HG02884 (cell line): ENCODE measurements at regions not wholly inside any gene's neighbourhood (a gene's known extent, or its start where the extent isn't known, plus 50 kb on each side); places are given as distances from the start of the nearest gene placed in this dataset.

Source experiments
- ATAC-seq: cut with Tn5 transposase; IDR thresholded peaks from one replicate; pipeline ENCODE4 v1.9.1; 2021; ENCODE audit warnings: mild to moderate bottlenecking, moderate library complexity; ENCODE audit not compliant: unreplicated experiment

DNA sequence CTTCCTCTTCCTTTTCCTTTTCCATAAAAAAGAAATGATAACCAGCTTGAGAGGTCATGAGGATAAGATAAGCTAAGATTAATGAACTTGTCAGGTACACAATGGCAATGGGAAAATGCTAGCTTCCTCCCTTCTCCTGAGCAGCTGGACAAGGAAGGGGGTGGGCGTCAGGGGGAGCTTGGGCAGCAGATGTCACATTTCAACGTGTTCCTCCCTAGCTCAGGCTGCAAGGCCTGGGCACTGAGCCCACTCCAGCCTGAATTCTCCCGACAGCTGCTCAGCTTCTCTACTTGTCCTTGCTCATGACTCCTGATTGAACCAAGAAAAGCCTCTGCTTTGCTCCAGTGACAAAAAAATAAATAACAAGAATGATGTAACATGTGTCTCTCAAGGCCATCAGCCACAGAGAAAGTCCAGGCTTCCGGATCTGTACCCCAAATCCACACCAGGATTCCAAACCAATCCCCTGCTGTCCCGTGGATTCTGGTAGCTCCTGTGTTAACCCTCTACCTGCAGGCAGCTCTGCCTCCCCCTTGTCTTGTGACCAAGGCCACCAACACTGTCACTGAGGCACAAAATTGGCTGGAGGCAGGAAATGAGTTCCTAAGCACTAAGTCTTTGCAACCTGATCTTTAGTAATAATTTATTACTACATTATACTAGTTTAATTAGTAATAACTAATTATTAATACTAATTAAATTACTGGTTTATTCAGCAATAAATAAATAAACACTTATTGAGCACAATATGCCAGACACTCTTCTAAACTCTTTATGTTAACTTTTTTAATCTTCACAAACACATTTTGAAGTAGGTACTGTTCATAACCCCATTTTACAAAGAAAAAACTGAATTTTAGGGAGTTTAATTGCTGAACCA lies 146.5 kb downstream of the CCDC34 start:
- no peak for ATAC-seq

DNA sequence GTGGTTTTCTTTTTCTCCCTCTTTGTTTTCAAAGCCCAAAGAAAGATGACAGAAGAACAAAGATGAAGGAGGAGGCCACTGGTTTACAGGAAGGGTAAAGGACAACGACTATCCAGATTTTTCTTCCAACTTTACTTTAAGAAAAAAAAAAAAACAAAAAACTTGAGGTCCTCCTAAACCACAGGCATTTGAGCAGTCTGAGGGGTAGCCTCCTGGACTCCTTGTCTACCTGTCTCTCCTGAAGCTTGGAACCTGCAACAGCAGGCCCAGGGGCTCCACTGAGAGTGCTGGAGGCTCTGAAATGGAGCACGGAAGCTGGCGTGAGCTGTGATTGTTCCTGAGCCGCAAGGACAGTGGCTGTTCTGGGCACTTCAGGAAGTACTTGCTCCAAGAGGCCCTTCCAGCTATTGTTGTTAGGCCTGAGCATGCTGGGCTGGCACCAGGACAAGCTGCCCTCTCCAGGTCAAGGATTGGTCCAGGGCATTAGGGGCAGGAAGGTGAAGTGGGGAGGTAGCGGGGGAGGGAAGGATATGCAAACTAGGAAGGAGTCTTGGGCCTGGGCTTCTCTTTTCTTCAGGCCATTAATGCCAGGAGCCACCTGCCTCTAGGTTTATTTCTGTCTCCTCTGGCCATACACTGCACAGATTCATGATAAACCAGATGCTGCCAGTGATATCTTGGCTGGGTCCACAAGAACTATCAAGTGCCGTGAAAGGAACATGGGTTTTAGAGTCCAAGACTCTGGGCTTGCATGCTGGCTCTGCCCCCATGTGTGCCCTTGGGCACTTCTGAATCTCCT lies 147.3 kb downstream of the CCDC34 start:
- no peak for ATAC-seq

DNA sequence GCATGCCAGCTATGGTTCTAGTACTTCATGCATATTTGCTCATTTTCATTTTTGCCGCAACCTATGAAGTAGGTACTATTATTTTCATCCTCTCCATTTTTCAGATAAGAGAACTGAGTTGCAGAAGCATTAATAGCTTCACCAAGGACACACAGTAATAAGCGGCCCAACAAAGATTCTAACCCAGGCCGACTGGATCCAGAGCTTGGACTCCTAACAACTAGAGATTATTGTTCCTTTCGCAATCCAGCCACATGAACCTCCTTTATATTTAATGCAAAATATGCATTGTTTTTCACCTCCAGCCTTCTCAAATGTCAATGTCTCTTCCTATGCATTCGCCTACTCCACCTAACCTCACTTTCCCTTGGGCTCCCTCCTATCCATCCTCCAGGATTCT lies 148.3 kb downstream of the CCDC34 start:
- ATAC-seq = no peak

DNA sequence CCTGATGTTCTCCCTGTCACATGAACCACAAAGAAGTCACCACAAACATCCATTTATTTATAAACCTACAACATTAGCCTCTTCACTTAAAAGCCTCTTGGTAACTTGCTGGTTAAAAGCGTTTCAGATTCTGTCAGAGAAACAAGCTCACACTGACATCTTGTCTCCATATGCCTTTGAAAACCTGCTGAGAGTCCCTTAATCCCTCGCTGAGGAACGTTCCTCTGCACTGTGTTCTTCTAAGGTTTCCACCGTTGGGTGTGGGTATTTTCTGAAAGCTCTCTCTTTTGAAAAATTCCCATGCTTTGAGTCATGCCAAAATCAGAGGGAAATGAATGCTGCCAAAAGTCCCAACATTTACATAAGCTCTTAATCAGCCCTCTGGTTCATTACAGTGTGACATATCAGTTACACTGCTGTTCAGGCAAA lies 149.8 kb downstream of the CCDC34 start:
- no peak for ATAC-seq

DNA sequence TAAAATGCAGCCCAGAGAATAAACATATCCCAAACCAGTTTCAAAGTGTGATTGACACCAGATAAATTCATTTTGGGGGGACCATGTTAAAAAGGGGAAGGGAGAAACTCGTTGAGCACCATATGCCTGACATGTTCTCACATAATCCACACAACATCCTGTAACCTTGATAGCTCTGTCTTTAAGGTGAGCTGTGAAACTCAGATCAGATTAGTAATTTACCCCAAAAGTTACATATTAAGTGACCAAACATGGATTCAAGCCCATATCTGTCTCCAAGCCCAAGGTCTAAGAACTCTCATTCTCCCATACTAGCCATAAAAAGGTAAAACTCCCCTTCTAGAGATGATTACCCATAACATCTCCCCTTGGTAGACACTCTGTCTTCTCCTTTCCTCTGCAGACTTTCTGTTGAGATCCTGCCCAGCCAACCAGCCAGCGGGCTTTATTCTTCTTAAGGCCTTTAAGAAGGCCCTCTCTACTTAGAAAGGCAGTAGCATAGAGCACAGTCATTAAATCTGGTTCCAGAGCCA lies 150.7 kb downstream of the CCDC34 start:
- no peak for ATAC-seq

DNA sequence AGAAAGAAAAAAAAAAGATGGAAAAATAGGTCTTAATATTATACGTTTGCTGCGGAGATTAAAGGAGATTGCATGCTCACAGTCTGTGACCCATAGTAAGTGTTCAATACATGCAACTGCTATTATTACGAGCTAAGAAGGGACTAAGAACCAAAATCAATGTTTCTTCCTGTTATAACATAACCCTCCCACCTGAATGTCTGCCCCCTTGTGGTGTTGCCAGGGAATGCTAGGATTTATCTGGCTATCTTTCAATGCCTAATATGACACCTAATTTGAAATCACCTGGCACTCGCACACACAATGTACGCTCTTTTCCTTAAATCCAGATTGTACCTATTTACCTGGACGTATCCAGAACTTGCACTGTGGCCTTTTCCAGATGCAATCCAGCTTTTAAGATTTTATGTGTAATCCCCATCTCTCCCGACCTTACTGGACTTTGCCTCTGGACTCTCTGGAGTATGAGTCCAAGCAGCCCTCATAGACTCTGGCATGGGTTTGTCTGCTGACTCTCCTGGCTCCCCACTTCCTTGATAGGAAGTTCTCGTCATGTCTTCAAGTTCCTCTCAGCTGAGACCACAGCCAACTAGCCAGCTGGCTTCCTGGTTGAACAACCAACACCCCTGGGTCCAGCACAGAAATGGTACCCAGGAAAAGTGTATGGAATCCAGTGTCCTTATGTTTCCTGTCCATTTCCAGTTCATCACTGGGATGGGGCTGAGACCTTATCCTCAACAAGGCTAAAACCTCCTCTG lies 151.5 kb downstream of the CCDC34 start:
- ATAC-seq = no peak

DNA sequence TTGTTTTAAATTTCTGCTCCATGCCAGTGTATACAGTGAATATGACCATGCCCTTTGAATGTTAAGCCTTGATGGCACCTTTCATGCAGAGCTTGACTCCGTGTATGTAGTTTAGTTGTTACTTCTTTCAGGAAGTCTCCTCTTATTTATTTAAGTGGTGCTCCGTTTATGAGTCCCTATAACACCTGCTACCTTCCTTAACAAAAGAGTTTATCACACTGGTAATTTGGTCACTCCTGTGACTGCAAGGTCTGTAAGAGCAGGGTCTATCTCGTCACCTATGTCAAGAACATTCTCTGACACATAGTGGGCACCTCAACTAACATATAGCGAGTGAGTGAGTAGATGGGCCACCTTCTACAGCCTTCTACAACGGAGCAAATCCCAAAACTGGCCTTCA lies 152.5 kb downstream of the CCDC34 start:
- ATAC-seq = no peak

DNA sequence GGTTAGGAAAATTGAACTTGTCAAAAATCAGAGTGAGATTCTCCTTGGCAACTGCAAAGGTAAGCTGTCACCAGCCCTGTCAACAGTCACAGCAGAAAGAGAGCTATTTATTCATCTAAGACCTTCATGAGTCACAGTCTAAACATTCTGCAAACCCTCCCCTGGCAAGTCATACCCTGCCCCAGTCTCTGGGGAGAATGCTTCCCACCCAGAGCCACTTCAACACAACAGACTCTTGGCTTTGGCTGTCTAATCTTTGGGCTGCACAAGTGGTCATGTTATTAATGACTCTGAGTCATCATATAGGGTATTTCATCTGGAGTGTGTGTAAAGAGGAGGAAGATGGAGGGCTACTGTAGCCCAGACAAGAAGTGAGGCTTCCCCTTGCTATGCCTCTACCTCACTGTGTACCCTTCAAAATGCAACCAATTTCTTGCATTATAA lies 153.4 kb downstream of the CCDC34 start:
- ATAC-seq = peak; percentile 37

DNA sequence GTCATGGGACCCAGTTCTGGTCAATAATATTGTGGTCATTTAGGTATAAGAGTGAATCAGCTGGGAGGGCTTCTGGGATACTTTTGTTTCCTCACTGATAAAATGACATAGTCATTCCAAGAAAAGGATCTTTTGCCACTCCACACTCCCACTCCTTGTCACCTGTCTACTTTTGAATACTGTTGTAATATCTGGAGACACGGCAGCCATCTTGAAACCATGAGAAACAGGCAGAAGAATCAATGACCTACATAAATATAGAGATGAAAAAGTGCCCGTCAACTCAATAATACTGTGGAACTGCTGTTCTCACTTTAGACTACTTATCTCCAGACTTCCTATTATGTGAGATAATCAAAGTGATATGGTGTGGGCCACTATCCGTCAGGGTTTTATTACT lies 154.2 kb downstream of the CCDC34 start:
- ATAC-seq = no peak

DNA sequence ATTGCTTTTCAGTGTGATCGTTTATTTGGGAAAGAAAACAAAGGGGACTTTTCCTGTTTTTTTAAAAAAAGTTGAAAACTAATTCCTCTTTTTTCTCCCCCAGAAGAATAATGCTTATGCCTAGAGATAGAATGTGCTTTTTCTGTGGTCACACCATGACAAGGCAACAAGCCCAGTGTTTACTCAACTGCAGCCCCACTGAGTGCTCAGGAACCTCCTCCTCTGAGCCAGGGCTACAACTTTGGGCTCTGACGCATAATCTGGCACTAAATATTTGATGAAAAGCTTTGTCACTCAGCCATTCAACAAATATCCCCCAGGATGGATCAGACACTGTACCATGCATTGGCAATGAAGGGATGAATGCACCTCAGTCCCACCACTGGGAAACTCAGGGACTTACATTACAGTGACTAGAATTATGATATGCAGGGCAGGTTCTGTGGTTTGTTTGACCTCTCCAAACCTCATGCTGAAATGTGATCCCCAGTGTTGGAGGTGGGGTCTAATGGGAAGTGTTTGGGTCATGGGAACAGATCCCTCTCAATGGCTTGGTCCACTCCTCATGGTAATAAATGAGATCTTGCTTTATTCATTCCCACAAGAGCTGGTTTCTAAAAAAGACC lies 155.9 kb downstream of the CCDC34 start:
- no peak for ATAC-seq

DNA sequence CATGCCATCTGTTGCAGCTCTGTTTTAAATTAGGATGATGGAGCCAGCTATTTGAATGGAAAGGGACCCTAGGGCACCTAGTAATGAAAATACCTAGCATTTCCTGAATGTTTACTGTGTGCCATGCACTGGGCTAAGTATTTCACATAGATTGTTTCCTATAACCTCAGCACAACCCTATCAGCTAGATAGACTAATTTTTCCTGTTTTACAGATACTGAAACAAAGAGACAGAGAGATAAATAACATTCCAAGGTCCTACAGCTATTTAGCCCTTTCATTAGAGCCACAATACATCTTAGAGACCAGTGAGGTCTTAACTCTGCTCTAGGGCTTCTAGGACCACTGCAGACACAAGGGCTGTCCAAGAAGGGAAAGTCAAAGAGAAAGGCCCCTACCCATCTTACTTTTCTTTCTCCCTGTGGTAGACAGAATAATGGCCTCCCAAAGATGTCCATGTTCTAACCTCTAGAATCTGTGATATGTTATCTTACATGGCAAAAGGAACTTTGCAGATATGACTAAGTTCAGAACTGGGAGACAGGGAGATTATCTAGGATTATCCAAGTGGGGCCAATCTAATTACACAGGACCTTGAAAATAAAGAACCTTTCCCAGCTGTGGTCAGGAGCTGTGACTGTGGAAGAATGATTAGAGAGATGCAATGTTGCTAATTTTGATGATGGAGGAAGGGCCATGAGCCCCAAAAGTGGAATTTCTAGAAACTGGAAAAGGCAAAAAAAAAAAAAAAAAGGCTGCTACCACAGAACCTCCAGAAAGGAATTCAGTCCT lies 157.0 kb downstream of the CCDC34 start:
- no peak for ATAC-seq

DNA sequence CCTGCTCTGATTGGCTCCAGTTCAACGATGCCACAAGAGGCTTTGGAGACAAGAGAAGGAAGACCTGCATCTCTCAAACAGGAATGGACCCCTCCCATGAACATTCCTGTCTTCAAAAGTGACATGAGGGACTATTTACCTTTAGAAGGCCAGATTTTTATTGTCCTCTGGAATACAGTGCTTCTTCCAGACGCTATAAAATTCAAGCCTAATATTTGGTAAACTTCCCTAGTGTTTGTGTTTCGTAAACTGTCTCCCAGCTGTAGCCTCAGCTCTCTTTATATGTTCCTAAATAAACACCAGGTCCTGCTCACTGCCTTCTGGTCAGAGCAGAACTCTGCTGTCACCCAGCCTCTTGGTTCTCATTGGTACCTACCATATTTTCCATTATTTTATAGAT lies 157.8 kb downstream of the CCDC34 start:
- no peak for ATAC-seq

DNA sequence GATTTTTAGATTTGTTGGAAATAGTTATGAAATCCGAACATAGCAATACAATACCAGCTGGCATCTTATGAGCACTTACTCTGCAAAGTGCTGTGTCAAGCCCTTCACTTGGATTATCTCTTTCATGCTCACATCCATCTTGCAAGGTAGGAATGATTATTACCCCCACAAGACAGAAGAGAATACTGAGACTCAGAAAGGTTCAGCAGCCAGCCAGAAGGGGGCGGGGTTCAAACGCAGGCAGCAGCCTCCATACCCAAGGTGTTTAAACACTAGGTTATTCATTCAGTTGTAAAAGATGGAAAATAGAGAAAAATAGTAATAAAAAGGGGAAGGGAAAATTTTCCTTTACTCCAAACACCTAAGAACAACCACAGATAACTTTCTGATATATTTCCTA lies 158.5 kb downstream of the CCDC34 start:
- peak; percentile 67 for ATAC-seq

DNA sequence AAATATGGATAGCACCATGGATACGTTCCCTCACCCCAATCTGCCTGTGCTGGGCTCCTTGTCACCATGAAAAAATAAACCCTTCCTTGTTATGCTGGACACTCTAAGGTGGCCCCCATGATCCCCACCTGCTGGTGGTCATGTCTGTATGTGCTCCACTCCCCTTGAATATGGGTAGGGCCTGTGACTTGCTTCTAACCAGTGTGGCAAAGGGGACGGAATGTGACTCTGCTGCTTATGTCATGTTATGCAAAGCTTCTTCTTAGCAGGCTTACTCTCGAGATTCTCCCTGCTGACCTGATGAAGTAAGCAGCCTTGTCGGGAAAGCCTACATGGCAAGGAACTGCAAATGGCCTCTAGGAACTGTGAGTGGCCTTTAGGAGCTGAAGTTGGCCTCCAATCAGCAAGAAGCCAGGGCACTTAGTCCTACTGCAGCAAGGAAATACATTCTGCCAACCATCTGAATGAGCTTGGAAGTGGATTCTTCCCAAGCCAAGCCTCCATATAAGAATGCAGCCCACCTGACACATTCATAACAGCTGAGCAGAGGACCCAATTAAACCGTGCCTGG lies 159.9 kb downstream of the CCDC34 start:
- no peak for ATAC-seq

DNA sequence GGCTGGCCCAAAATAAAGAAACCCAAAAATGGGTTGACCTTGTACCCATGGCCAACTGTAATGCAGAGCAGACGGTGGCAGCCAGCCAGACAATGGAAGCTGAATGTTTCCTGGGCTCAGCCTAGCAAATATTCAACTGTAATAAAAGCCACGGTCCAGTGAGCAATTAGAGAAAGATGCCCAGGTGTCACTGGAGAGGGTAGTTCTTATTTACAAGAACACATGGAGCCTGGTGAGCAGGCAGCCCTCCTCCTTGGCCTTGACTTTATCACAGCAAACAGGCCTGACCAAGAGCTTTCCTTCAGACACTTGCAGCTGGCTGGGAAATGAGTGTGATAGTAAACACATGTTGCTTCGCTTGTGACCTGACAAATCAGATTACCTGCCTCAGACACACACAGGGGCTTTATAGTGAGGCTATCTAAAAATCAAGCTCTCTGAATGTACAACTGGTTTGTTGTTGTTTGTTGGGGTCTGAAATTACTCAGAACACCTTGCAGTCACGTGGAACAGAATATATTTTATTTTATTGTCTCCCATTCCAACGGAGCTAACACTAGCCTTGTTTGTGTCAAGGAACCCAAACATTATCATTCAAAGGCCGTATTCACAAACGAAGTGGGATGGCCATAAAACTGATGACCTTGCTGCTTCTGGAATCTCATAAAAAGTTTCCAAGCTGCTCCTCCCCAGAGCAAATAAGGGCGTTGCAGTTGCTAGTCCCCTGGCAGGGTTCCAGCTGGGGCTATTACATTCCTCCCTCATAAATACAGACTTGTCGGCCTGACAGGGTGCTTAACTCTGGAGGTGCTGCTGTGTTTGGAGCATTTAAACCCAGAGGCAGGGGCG lies 161.1 kb downstream of the BBOX1 start:
- ATAC-seq = no peak

DNA sequence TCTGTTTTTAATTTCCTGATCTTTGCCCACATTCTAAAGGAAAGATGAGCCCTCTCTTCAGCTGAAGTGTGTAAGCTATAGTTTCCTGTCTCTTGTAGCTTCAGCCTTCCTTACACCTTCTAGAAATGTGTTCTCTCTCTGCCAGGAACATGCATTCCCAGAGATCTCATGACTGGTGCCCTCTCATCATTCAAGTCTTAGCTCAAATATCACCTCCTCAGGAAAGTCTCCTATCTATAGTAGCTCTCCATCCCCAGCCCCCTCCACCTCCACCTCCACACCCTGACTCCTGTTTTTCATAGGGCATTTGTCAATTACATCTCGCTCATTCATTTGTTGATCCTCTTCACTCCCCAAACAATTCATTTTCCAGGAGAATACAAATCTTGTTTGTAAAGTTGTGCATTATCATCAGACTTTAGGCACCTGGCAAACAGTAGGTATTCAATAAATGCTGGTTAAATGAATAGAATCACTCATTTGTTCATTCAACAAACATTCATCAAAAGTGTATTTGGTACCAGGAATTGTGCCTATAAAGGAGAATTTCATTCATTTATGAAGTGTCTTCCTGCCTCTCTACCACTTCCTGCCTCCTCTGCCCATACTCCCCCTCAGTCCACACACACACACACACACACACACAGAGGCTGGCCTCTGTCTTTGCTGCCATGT lies 160.3 kb downstream of the BBOX1 start:
- ATAC-seq = no peak

DNA sequence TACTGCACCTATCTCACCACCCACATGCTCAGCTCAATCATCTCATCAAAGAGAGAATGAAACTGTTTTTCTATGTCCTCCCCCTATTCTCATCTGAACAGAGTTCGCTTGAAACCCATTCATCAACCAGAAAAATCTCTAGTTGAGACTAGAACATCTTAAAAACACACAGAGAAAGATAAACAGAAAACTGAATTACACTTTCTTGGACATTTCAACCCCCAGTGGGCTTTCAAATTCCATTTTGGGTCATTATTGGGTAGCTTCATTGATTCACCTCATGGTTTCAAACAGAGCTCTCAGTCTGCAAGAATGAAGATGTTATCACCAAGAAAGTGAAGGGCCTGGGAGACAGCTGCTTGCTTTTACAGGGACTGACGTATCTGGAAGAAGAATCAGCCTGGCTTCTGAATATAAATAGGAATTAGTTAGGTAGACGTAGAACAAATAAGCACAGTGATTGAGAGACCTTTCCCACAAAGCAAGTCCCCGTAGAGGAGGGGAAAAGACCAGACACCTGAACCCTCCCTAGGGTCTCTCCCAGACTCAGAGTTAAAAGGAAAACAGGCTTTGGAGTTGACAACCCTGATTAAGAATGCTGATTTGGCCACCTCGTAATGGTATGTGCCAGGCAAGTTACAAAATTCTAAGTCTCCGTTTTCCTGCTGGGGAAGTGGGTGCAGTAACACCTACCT lies 155.7 kb downstream of the BBOX1 start:
- ATAC-seq = no peak
